ENCODE measurements at regions not wholly inside any gene's neighbourhood (a gene's known extent, or its start where the extent isn't known, plus 50 kb on each side); places are given as distances from the start of the nearest gene placed in this dataset.

- TF ChIP-seq, protein P1, sequence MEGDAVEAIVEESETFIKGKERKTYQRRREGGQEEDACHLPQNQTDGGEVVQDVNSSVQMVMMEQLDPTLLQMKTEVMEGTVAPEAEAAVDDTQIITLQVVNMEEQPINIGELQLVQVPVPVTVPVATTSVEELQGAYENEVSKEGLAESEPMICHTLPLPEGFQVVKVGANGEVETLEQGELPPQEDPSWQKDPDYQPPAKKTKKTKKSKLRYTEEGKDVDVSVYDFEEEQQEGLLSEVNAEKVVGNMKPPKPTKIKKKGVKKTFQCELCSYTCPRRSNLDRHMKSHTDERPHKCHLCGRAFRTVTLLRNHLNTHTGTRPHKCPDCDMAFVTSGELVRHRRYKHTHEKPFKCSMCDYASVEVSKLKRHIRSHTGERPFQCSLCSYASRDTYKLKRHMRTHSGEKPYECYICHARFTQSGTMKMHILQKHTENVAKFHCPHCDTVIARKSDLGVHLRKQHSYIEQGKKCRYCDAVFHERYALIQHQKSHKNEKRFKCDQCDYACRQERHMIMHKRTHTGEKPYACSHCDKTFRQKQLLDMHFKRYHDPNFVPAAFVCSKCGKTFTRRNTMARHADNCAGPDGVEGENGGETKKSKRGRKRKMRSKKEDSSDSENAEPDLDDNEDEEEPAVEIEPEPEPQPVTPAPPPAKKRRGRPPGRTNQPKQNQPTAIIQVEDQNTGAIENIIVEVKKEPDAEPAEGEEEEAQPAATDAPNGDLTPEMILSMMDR (IDR thresholded peaks at IDR 0.05; ENCODE audit: insufficient read depth, low read depth, low read length) = no peak
- no peak for DNase-seq (ENCODE audit: low read depth)
Observed at GRCh38 chr13:75071796-75072195, 410.2 kb downstream of the TBC1D4 start.

GRCh38 chr13:75071395-75071794, 410.6 kb downstream of the TBC1D4 start:
- TF ChIP-seq, protein P1 (IDR thresholded peaks at IDR 0.05; ENCODE audit: insufficient read depth, low read depth, low read length) = no peak
- no peak for DNase-seq (ENCODE audit: low read depth)

More at GRCh38 chr13:75071796-75072195, 410.2 kb downstream of the TBC1D4 start:
- no peak overlapping the region for H3K4me3 ChIP-seq (ENCODE audit: low read depth, low read length)

GRCh38 chr13:75061909-75062308, 420.1 kb downstream of the TBC1D4 start:
- no peak overlapping the region for H3K4me3 ChIP-seq (ENCODE audit: low read depth, low read length)
- TF ChIP-seq, protein P1 (IDR thresholded peaks at IDR 0.05; ENCODE audit: insufficient read depth, low read depth, low read length) = no peak
- DNase-seq (ENCODE audit: low read depth) = no peak

More at GRCh38 chr13:75071395-75071794, 410.6 kb downstream of the TBC1D4 start:
- H3K4me3 ChIP-seq (ENCODE audit: low read depth, low read length) = no peak overlapping the region

DNA sequence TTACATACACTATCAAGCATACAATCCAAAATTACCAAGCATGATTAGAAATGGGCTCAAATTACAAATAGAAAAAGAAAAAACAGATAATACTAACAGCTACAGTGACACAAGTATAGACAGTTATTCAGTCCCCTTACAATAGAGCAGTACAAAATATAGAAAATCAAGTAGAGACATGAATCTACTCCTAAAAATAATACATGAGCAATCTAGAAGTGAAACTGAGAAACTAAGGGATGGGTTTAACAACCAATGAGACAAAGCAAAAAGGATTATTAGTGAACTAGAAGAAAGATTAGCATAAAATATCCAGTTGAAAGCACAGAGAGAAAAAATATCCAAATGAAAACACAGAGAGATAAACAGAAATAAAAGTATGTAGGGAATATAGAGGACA, 426.7 kb downstream of the TBC1D4 start:
- no peak overlapping the region for H3K4me3 ChIP-seq (ENCODE audit: low read depth, low read length)
- TF ChIP-seq, protein P1 (IDR thresholded peaks at IDR 0.05; ENCODE audit: insufficient read depth, low read depth, low read length) = no peak
- DNase-seq (ENCODE audit: low read depth) = no peak

DNA sequence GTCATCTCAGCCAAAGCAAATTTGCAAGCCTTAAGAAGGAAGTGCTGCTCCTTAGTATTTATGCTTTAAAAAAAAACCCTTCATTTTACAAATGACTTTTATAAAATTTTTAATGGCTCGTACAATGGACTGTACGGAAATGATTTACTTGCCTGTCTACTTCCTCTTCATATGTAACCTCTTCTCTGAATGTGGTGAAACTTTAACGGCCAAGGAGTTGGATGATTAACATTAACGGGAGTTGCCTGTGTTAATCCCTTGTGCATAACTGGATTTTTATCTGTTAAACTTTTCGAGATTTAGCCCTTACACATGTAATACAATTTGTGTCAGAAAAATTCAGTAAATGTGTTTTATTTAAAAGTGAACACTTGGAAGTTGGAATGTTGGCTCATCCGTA, 429.4 kb downstream of the TBC1D4 start:
- H3K4me3 ChIP-seq (ENCODE audit: low read depth, low read length) = no peak overlapping the region
- no peak for DNase-seq (ENCODE audit: low read depth)
- TF ChIP-seq, protein P1 (IDR thresholded peaks at IDR 0.05; ENCODE audit: insufficient read depth, low read depth, low read length) = no peak

DNA sequence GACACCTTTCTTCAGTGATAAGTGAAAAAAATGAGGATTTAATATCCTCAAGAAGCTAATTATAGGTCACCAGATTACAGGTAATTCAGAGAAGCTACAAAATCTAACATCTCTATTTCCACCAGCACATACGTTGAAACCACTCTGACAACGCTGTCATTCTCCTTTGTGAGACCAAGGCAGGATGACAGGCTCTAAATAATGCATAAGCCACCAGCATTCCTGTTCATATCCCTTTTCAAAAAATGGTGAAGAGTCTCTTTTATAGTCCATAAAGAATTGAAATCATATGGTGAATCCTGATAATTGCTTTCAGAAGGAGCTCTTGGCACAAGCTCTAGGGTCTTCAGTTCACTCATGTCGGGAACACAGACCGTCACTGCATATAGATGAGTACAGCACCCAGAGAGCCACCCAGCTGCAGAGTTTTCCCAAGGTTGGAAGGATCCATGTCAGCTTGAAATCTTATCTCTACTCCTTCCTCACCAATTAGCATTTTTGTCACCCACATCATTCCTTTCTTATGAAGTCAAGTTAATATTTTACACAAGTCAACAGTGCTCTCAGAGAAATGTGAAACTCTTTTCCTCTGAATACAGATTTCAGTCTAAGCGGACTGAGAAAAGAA, 431.4 kb downstream of the TBC1D4 start:
- TF ChIP-seq, protein P1 (IDR thresholded peaks at IDR 0.05; ENCODE audit: insufficient read depth, low read depth, low read length) = no peak
- peak; percentile 6 for DNase-seq (ENCODE audit: low read depth)
- no peak overlapping the region for H3K4me3 ChIP-seq (ENCODE audit: low read depth, low read length)

Measured in fibroblast of villous mesenchyme (primary cell).